GM10248 (cell line): ENCODE measurements at regions not wholly inside any gene's neighbourhood (a gene's known extent, or its start where the extent isn't known, plus 50 kb on each side); places are given as distances from the start of the nearest gene placed in this dataset.

Experiments used
- CTCF ChIA-PET: fragments of 300-600 bp; sonication (Branson Sonifier 250); formaldehyde crosslinking; extraction: SDS; loops from one replicate; lab custom pipeline; 2021; ENCODE audit warnings: antibody characterized with exemption; lab: Yijun Ruan, JAX
- POLR2A ChIA-PET: fragments of 350-650 bp; sonication (Branson Sonifier 250); formaldehyde crosslinking; extraction: SDS; loops from one replicate; lab custom pipeline; 2020; ENCODE audit warnings: antibody characterized with exemption; lab: Yijun Ruan, JAX
- DNase-seq: peaks from one replicate; pipeline ENCODE4 v3.0.0; 2012; ENCODE audit errors: extremely low spot score
- TF ChIP-seq, protein P1 (sequence below): IDR thresholded peaks from 2 replicates; pipeline ENCODE4 v1.5.1; 2012; ENCODE audit warnings: mild to moderate bottlenecking, low read depth; ENCODE audit errors: extremely low read depth, missing control alignments, control extremely low read depth

DNA sequence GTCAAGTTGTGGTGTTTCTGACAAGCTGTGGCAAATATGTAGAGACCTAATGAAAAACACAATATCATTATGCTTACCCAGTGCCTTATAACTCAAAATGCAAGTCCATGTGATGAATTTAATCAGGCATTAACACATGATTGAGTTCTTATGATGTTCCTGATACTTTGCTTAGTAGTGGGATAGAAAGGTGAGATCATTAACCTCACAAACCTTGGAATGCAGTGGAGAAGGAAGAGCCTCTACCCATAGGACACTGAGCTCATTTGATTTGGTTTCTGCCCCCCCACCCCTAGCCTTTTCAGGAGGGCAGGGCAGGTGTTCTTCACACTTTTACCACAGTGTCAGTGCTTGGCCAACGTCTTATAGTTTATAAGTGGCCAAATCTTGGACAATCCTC is 683.6 kb upstream of the CPEB2 start:
- CTCF ChIA-PET, result no interaction called here
- POLR2A ChIA-PET, result no interaction called here
- TF ChIP-seq, protein P1, sequence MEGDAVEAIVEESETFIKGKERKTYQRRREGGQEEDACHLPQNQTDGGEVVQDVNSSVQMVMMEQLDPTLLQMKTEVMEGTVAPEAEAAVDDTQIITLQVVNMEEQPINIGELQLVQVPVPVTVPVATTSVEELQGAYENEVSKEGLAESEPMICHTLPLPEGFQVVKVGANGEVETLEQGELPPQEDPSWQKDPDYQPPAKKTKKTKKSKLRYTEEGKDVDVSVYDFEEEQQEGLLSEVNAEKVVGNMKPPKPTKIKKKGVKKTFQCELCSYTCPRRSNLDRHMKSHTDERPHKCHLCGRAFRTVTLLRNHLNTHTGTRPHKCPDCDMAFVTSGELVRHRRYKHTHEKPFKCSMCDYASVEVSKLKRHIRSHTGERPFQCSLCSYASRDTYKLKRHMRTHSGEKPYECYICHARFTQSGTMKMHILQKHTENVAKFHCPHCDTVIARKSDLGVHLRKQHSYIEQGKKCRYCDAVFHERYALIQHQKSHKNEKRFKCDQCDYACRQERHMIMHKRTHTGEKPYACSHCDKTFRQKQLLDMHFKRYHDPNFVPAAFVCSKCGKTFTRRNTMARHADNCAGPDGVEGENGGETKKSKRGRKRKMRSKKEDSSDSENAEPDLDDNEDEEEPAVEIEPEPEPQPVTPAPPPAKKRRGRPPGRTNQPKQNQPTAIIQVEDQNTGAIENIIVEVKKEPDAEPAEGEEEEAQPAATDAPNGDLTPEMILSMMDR, result no peak
- no peak for DNase-seq

DNA sequence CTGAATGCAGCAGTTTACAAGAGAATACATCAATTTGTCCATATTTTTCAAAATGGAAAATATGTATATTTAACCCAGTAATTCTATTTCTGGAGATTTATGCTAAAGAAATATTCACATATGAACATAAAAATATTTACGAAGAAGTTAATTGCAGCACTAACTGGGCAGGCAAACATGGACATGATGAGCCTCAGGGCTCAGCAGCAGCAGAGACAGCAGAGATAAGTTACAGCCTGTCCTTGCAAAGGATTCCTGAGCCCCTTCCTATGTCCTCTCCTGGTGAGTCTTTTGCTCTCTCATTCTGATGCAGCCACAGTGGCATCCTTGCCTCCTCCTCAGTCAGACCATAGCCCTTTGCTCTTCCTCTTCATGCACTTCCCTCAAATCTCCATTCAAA is 680.6 kb upstream of the CPEB2 start:
- CTCF ChIA-PET, result interaction anchor here (1.4 kb wide), 1 partner anchor 9 kb away, joined by 4 read pairs; no protein-coding TSS in a partner anchor
- POLR2A ChIA-PET, result no interaction called here
- no peak for DNase-seq
- TF ChIP-seq, protein P1, result no peak

DNA sequence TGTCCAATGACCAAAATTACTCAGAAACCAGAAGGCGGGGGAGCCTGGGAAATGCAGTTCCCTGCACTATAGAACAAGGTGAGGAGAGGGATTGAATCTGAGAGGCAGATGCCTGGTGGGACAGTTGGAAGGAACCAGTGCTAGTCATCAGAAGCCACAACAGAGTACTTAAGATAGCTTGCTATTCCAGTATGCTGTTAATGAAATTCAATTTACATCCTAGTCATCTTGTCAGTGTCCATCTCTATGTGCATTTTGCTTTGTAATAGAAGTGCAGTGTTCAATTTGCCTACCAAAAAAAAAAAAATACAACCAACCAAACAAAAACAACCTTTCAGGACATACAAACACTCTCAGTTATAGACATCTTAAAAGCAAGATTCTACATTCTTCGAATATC is 679.1 kb upstream of the CPEB2 start:
- CTCF ChIA-PET, result no interaction called here
- DNase-seq, result no peak
- POLR2A ChIA-PET, result no interaction called here
- TF ChIP-seq, protein P1, result no peak

DNA sequence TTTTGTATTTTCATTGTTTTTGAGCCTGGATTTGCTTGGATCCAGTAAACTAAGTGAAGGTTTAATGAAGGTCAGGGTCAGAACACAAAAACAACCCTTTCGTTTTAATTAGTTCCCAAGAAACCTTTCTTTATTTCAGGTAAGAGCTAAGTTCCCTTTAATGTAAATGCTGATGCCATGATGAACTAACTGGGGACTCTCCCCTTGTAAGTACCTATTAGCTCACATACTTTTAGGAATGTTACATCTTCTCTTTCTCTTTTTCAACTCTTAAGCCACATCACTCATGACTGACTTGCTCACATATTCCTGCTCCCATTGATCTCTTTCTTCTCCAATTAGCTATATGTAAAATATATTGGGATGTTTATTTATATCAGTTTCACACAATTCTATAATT is 673.1 kb upstream of the CPEB2 start:
- CTCF ChIA-PET, result interaction anchor here (1.0 to 1.4 kb wide), 2 partner anchors 12 to 18 kb away, joined by 3 to 4 read pairs; no protein-coding TSS in a partner anchor
- DNase-seq, result no peak
- TF ChIP-seq, protein P1, result no peak
- POLR2A ChIA-PET, result no interaction called here

DNA sequence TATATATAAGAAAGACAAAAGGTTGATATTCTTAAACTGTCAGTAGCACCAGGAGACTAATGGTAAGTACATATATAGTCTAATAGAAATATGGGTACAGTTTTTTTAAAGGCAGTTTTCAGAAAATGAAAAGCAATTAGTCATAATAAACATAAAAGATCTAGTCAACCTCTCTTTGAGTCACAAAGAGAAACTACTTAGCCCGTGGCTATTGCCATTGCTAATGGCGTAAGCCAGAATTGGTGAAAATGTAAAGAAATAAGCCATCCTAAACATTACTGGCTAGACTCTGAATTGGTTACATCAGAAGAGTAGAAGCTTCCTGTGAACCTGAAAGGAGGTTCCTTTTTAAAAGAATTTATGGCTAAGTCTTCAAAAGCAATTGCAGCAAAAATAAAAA is 668.7 kb upstream of the CPEB2 start:
- POLR2A ChIA-PET, result no interaction called here
- CTCF ChIA-PET, result no interaction called here
- TF ChIP-seq, protein P1, result no peak
- no peak for DNase-seq

DNA sequence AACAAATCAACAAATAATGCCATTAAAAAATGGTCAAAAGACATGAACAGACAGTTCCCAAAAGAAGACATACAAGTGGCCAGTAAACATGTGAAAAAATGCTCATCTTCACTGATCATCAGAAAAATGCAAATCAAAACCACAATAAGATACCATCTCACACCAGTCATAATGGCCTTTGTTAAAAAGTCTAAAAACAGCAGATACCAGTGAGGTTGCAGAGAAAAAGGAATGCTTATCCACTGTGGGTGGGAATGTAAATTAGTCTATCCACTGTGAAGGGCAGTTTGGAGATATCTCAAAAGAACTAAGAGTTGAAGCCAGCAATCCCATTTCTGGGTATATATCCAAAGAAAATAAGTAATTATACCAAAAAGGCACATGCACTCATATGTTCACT is 668.1 kb upstream of the CPEB2 start:
- TF ChIP-seq, protein P1, result no peak
- no peak for DNase-seq
- POLR2A ChIA-PET, result no interaction called here
- CTCF ChIA-PET, result no interaction called here

DNA sequence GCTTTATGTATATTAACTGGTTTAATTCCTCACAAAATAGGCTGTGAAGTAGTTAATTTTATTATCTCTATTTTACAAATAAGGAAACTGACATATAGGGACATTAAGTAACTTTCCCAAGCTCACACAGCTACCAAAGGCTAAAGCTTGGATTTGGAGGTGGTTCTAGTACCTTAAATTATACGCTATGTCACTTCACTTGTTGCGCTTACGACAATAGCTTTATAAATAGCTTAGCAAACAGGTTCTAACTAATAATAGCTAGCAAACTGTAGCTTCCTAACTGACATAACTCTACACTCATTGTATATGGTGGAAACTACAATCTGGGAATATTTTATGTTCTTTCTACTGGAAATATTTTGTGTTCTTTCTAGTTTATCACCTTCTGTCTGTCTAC is 666.4 kb upstream of the CPEB2 start:
- no peak for DNase-seq
- POLR2A ChIA-PET, result no interaction called here
- TF ChIP-seq, protein P1, result no peak
- CTCF ChIA-PET, result no interaction called here
